Spinal cord (tissue), 9 donors: ENCODE measurements at regions not wholly inside any gene's neighbourhood (a gene's known extent, or its start where the extent isn't known, plus 50 kb on each side); places are given as distances from the start of the nearest gene placed in this dataset.
"Not testable (repeated sequence)": the region's sequence is repeated elsewhere in the genome, so short reads cannot be mapped to it uniquely, and the experiment has no call there.

Source experiments
- DNase-seq, 6 donors: peaks; one replicate each; pipeline versions ENCODE4 v3.0.0 to v3.0.0-alpha.2; 2013 to 2015; ENCODE audit warnings: low spot score in 6 of 6, low read depth in 4 of 6
- H3K27ac ChIP-seq: one replicate; pipeline ENCODE4 v1.5.1; 2013; ENCODE audit warnings: low read depth, low read length, control low read depth
- H3K27me3 ChIP-seq: one replicate; pipeline ENCODE4 v1.6.1; 2013; ENCODE audit warnings: low read length; ENCODE audit not compliant: control insufficient read depth, insufficient read depth
- H3K36me3 ChIP-seq: one replicate; pipeline ENCODE4 v1.6.1; 2013; ENCODE audit warnings: low read length; ENCODE audit not compliant: control insufficient read depth, insufficient read depth
- H3K4me1 ChIP-seq: one replicate; pipeline ENCODE4 v1.6.1; 2013; ENCODE audit warnings: low read length; ENCODE audit not compliant: control insufficient read depth, insufficient read depth
- H3K4me3 ChIP-seq: one replicate; pipeline ENCODE4 v1.5.1; 2013; ENCODE audit warnings: low read depth, low read length, control low read depth
- H3K9me3 ChIP-seq: one replicate; pipeline ENCODE4 v1.6.1; 2013; ENCODE audit warnings: low read length; ENCODE audit not compliant: control insufficient read depth, insufficient read depth
- WGBS: methylation state at CpG from one replicate; pipeline ENCODE4 v1.1.5; 2013; ENCODE audit warnings: missing lambda C conversion rate; ENCODE audit not compliant: insufficient coverage; 5-methylcytosine and 5-hydroxymethylcytosine counted together
- donor health status: healthy.

DNA sequence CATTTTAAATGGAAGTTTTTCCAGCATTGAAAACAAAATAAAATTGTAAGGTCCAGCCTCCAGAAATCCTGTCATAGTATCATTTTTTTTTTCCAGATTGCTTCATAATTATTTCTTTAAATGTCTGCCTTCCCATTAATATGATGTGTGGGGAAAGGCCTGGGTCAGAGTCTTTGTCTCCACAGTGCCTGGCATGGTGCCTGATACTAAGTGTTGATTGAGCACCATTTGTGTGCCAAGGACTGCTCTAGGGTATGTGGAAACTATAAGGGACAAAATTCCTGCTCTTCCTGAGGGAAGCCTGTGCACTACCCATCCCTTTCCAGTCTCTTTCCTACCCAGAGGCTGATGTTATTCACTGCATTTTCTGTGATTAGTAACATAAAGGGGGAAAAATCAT, 53.1 kb upstream of the BEND4 start:
- Histone ChIP-seq H3K27me3 (no peaks in the 10 kb centered on the region), H3K36me3 (no peaks in the 10 kb centered on the region), H3K4me1 (no peaks in the 10 kb centered on the region), H3K27ac (no peak overlapping the region), H3K9me3 (no peaks in the 10 kb centered on the region), H3K4me3 (no peak overlapping the region)
- peak in 2 of 6 donors; percentile 34 to 44 for DNase-seq

DNA sequence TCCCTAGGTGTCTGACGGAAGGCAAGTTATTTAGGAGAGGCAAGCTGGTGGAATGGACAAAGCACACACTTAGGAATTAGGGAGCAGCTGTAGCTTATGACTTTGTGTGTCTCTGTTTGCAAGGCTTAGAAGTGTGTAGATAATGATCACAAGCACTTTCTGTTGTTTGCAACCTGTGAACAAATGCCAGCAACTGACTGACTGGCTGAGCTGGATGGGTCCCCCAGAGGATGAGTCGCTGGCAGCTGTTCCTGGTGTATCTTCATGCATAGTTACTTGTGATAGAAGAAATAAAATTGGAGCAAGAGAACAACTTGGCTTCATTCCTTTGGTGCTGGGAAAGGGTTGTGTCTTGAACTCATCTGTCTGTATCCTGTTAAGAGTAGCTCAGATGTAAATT, 64.2 kb upstream of the BEND4 start:
- no peak overlapping the region for H3K27ac ChIP-seq
- no peaks in the 10 kb centered on the region for H3K27me3 ChIP-seq
- 51% methylated on average over 2 of the region's 2 CpGs for WGBS
- H3K4me1 ChIP-seq, result no peaks in the 10 kb centered on the region
- no peaks in the 10 kb centered on the region for H3K9me3 ChIP-seq
- H3K4me3 ChIP-seq, result no peak overlapping the region
- no peaks in the 10 kb centered on the region for H3K36me3 ChIP-seq
- peak in 3 of 6 donors; percentile 19 to 84 (median 23) for DNase-seq

DNA sequence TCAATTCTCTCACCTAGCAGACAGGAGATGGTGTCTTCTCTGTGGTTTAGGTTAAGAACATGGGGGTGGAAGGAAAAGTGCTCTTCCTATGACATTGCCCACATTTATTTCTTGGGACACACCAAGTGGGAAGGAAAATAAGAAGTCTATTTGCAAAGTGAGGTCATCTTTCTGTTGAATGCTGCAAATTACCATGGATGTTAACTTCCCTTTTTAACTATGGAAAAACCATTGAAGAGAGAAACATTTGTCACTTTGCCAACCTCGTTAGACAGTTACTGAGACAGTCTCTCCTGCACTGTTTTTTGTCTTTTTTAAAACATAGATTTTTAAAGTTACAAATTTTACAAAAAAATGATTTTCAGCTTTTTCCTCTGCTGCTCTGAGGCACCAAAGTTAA, 72.8 kb upstream of the BEND4 start:
- no peaks in the 10 kb centered on the region for H3K27me3 ChIP-seq
- H3K27ac ChIP-seq, result no peak overlapping the region
- no peaks in the 10 kb centered on the region for H3K4me1 ChIP-seq
- H3K36me3 ChIP-seq, result no peaks in the 10 kb centered on the region
- H3K9me3 ChIP-seq, result no peaks in the 10 kb centered on the region
- no peak overlapping the region for H3K4me3 ChIP-seq
- no CpG with 5 or more reads among the region's 1 CpG for WGBS
- no peak for DNase-seq

DNA sequence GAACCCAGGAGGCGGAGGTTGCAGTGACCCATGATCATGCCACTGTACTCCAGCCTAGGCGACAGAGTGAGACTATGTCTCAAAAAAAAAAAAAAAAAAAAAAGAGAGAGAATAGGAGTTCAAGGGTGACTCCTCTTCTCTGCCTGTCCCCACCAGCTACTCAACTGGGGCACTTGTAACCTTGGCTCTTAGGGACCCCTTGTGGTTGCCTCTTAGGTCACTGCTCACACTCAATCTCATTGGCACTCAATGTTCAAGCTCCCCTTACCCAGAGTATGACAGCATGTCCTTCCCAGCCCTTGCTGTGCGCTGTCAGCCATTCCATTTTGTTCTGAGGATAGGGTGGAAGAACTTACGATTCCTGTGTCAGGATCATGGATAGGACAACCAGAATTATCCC, 82.4 kb upstream of the BEND4 start:
- Histone ChIP-seq H3K4me1 (no peaks in the 10 kb centered on the region), H3K9me3 (no peaks in the 10 kb centered on the region), H3K27ac (no peak overlapping the region), H3K27me3 (no peaks in the 10 kb centered on the region), H3K36me3 (no peaks in the 10 kb centered on the region), H3K4me3 (no peak overlapping the region)
- no CpG with 5 or more reads among the region's 4 CpGs for WGBS
- DNase-seq, result no peak

DNA sequence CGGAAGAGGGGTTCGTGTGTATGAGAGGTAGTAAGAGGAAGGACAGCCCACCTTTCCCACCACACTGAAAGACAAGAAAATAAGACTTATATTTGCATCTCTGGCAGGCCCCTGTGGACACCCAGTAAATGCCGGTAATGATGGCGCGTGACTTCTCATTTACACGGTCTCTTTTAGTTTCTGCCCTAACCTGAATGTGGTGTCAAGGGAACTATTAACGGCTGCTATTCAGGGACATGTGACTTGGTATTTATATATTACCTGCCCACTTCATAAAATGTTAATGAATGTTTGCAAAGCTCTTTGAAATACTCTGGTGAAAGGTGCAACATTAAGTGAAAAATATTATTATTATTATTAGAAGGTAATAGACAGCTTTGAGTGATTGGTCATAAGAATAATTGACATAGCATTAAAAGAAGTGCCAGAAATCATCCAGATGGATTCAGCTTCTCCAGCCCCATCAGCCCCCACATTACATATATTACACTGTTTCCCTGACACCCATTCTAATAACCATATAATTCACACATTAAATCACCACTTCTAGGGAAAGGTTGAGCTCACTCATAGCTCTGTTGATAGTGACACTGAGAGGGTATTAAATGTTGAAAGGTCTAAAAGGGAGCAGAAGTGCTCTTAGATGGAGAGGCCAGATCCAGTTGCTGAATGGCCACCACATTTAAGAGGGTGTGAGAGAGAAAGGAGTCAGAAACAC, 83.0 kb upstream of the BEND4 start:
- no peaks in the 10 kb centered on the region for H3K36me3 ChIP-seq
- no peak overlapping the region for H3K27ac ChIP-seq
- peak in 1 of 6 donors; percentile 38 for DNase-seq
- WGBS, result no CpG with 5 or more reads among the region's 7 CpGs
- no peak overlapping the region for H3K4me3 ChIP-seq
- H3K9me3 ChIP-seq, result no peaks in the 10 kb centered on the region
- no peaks in the 10 kb centered on the region for H3K4me1 ChIP-seq
- H3K27me3 ChIP-seq, result no peaks in the 10 kb centered on the region

DNA sequence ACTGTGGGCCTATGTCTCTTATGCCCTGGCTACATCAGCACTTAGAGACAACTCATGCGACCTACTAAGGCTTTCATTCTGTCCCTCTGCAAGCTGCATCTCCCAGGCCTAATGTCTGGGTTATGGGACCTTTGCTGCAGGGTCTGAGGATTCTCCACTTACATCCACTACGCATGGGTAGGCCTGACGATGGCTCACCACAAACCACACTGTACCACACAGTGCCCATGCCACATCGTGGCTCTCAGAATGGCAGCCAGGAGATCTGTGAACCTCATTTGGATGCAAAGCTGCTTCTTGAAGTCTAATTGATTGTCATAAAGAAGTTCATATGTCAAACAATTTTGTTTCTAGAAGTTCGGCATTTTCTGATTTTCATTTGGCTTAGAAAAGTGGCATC, 84.6 kb upstream of the BEND4 start:
- Histone ChIP-seq H3K9me3 (no peaks in the 10 kb centered on the region), H3K36me3 (no peaks in the 10 kb centered on the region), H3K4me3 (no peak overlapping the region), H3K27ac (no peak overlapping the region), H3K27me3 (no peaks in the 10 kb centered on the region), H3K4me1 (no peaks in the 10 kb centered on the region)
- WGBS, result 93% methylated on average over 4 of the region's 5 CpGs
- no peak for DNase-seq

DNA sequence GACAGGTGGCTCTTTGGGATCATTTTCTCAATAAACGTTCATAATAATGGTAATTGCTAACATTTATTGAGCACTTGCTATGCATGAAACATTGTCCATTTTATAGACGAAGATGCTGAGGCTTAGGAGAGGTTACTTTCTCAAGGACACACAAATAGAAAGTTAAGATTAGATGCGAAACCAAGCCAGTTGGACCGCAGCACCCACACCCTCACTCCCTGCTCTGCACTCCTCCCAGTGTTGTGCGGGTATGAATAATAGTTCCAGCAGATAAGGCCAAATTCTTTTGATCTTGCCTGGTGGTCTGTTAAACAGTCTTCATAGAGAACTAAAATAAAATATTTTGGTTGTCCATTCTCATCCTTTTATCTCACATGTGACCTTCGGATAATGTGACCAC, 85.0 kb upstream of the BEND4 start:
- Histone ChIP-seq H3K36me3 (no peaks in the 10 kb centered on the region), H3K27me3 (no peaks in the 10 kb centered on the region), H3K27ac (no peak overlapping the region), H3K4me3 (no peak overlapping the region), H3K4me1 (no peaks in the 10 kb centered on the region), H3K9me3 (no peaks in the 10 kb centered on the region)
- DNase-seq, result no peak
- WGBS, result 90% methylated on average over 2 of the region's 6 CpGs

DNA sequence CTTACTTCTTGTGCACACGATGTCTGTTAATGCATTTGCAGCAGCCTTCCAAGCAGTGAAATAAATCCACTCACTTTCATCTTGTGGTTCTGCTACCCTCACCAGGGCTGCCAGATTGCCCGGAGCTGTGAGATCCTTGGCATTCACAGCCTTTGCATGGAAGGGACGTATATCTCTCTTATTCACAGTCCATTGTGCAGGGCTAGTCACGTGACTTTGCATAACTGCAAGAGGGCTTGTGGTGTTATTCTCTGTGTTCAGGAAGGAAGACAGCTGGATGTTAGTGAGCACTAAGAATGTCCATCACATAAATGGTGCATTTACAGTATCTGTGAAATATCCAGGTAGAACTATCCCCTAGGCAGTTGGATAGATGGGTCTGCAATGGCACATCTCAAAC, 96.5 kb upstream of the BEND4 start:
- WGBS, result 46% methylated on average over 2 of the region's 4 CpGs

DNA sequence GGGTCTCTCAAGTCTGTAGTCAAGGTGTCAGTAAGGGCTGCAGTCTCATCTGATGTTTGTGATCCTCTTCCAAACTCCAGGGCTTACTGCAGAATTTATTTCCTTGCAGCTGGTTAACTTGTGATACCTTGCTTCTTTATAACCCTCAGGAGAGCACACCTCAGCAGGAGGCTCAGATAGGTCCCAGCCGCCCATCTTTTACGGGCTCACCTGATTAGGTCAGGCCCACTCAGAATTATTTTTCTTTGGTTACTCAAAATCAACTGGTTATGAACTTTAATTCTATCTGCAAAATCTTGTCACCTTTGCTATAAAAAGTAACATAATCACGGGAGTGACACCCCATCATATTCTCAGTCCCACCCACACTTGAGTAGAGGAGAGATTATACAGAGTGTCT, 99.9 kb upstream of the BEND4 start:
- Histone ChIP-seq H3K27me3 (no peaks in the 10 kb centered on the region), H3K4me3 (no peak overlapping the region), H3K27ac (no peak overlapping the region), H3K4me1 (no peaks in the 10 kb centered on the region), H3K36me3 (no peaks in the 10 kb centered on the region), H3K9me3 (no peaks in the 10 kb centered on the region)
- 94% methylated on average over 2 of the region's 3 CpGs for WGBS
- DNase-seq, result no peak

More for the DNA sequence above, 96.5 kb upstream of the BEND4 start:
- H3K4me1 ChIP-seq, result no peaks in the 10 kb centered on the region
- no peaks in the 10 kb centered on the region for H3K36me3 ChIP-seq
- no peak overlapping the region for H3K4me3 ChIP-seq
- H3K27ac ChIP-seq, result no peak overlapping the region
- no peaks in the 10 kb centered on the region for H3K27me3 ChIP-seq
- H3K9me3 ChIP-seq, result no peaks in the 10 kb centered on the region
- peak in 2 of 6 donors; percentile 2 to 25 for DNase-seq

DNA sequence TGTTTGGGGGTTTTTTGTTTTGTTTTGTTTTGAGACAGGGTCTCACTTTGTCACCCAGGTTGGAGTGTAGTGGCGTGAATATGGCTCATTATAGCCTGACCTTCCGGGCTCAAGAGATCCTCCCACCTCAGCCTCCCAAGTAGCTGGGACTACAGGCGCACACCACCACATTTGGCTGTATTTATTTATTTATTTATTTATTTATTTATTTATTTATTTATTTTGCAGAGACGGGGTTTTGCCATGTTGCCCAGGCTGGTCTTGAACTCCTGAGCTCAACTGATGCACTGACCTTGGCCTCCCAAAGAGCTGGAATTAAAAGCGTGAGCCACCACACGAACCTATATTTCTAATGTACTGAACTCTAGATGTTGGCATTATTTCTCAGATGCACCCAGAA, 105.2 kb upstream of the BEND4 start:
- H3K27me3 ChIP-seq, H3K27ac ChIP-seq, DNase-seq, H3K4me3 ChIP-seq, H3K9me3 ChIP-seq, H3K4me1 ChIP-seq, H3K36me3 ChIP-seq: not testable (repeated sequence)
- 100% methylated on average over 1 of the region's 6 CpGs for WGBS
